Sigmoid colon (tissue), 6 donors: ENCODE measurements at regions not wholly inside any gene's neighbourhood (a gene's known extent, or its start where the extent isn't known, plus 50 kb on each side); places are given as distances from the start of the nearest gene placed in this dataset.

Source experiments
- DNase-seq: peaks from one replicate; pipeline ENCODE4 v3.0.0-alpha.2; 2019
- H3K27ac ChIP-seq, 4 donors: fragments of 200-600 bp; sonication (generic); one replicate each; pipeline ENCODE4 v1.5.1; 2016 to 2019; ENCODE audit warnings: mild to moderate bottlenecking in 1 of 4
- H3K27me3 ChIP-seq, 3 donors: fragments of 200-600 bp; sonication (generic); one replicate each; pipeline ENCODE4 v1.5.1; 2019; ENCODE audit warnings: mild to moderate bottlenecking in 1 of 3
- H3K36me3 ChIP-seq, 4 donors: fragments of 200-600 bp; sonication (generic); one replicate each; pipeline ENCODE4 v1.5.1; 2016 to 2019
- H3K4me1 ChIP-seq, 4 donors: fragments of 200-600 bp; sonication (generic); one replicate each; pipeline ENCODE4 v1.5.1; 2017 to 2019
- H3K4me3 ChIP-seq, 4 donors: fragments of 200-600 bp; sonication (generic); one replicate each; pipeline ENCODE4 v1.5.1; 2017 to 2019; ENCODE audit warnings: mild to moderate bottlenecking in 2 of 4, moderate library complexity in 1 of 4
- H3K9me3 ChIP-seq, 4 donors: fragments of 200-600 bp in 3 of 4; sonication (generic) in 3 of 4; one replicate each; pipeline versions ENCODE4 v1.5.1 to v1.6.1; 2013 to 2019
- EP300 ChIP-seq, 4 donors: sonication (generic); formaldehyde crosslinking; IDR thresholded peaks; one replicate each; pipeline ENCODE4 v1.6.1; 2017; ENCODE audit warnings: antibody characterized with exemption in 4 of 4
- POLR2A ChIP-seq, 2 donors: fragments of 450-650 bp; IDR thresholded peaks; one replicate each; pipeline ENCODE4 v1.6.1; 2016; ENCODE audit warnings: antibody characterized with exemption in 2 of 2, mild to moderate bottlenecking in 2 of 2, moderate library complexity in 2 of 2
- POLR2AphosphoS5 ChIP-seq, 4 donors: sonication (generic); formaldehyde crosslinking; IDR thresholded peaks; one replicate each; pipeline ENCODE4 v1.6.1; 2017; ENCODE audit warnings: antibody characterized with exemption in 4 of 4
- WGBS, 2 donors: extraction: QIAGEN DNeasy Blood & Tissue Kit; methylation state at CpG; one replicate each; pipeline ENCODE4 v1.1.7; 2013; 5-methylcytosine and 5-hydroxymethylcytosine counted together
- intact Hi-C: fragments of 100-400 bp; cut with DNase I; formaldehyde crosslinking; loops from one replicate; pipeline ENCODE4 v1.15.1; 2023
- TF ChIP-seq, protein P1 (sequence below), 4 experiments: fragments of 450-650 bp in 3 of 4; fragments of 200-600 bp in 1 of 4; IDR thresholded peaks; one replicate each; pipeline ENCODE4 v1.5.1; 2016 to 2019; ENCODE audit warnings: antibody characterized with exemption in 4 of 4, mild to moderate bottlenecking in 3 of 4, moderate library complexity in 2 of 4
- donor health status: healthy with polysubstance abuse.
- donor health status: healthy.

DNA sequence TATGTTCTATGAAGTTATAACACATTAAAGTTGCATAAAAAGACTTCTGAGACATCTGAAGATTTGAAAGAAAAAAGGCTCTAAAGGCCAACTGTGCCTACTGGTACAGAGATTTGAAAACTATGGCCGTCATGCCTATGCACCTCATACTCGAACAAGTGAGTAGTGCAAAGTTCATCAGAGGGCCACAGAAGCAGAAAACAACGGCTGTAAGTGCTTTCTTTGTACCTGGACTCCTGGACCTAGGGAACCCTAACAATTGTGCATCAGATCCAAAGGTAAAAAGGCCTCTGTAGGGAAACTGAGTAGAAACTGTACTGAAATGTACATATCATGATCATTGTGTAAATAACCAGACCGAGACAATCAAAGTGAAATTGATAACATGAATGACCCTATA is 230.4 kb upstream of the CHST9 start:
- Histone ChIP-seq H3K9me3 (no peaks in the 10 kb centered on the region), H3K36me3 (no peaks in the 10 kb centered on the region), H3K27ac (no peak overlapping the region), H3K4me3 (no peak overlapping the region), H3K4me1 (peaks cover 0 to 28% (median 18%) of the 10 kb centered on the region in 4 donors), H3K27me3 (no peaks in the 10 kb centered on the region)
- WGBS, 2 donors, result 23 to 62% methylated on average over 4 of the region's 4 CpGs
- TF ChIP-seq POLR2AphosphoS5 (IDR thresholded peaks at IDR 0.05) (no peak), EP300 (IDR thresholded peaks at IDR 0.05) (no peak), POLR2A (IDR thresholded peaks at IDR 0.05) (no peak)
- TF ChIP-seq, protein P1, sequence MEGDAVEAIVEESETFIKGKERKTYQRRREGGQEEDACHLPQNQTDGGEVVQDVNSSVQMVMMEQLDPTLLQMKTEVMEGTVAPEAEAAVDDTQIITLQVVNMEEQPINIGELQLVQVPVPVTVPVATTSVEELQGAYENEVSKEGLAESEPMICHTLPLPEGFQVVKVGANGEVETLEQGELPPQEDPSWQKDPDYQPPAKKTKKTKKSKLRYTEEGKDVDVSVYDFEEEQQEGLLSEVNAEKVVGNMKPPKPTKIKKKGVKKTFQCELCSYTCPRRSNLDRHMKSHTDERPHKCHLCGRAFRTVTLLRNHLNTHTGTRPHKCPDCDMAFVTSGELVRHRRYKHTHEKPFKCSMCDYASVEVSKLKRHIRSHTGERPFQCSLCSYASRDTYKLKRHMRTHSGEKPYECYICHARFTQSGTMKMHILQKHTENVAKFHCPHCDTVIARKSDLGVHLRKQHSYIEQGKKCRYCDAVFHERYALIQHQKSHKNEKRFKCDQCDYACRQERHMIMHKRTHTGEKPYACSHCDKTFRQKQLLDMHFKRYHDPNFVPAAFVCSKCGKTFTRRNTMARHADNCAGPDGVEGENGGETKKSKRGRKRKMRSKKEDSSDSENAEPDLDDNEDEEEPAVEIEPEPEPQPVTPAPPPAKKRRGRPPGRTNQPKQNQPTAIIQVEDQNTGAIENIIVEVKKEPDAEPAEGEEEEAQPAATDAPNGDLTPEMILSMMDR (IDR thresholded peaks at IDR 0.05), result no peak
- intact Hi-C loops, result no loop called here
- no peak for DNase-seq

DNA sequence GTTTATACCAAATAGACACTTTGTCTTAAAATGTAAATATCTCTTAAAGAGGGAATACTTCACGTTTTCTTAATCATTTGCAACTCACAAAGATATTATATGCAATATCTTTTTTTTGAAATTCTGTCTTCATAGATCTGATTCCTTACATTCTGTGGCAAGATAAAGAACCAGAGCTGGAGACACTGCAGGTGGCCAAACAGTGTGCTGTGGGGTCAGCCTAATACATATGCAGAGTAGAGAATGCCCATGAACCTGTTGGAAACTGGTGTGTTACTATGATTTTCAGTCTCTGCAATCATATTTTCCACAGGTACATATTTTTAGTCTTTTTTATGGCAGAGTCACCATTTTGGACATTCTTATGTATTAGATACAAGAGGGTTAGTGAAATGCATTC is 229.6 kb upstream of the CHST9 start:
- DNase-seq, result no peak
- intact Hi-C loops, result no loop called here
- H3K4me3 ChIP-seq, result no peak overlapping the region
- TF ChIP-seq, protein P1 (IDR thresholded peaks at IDR 0.05), result no peak
- TF ChIP-seq POLR2AphosphoS5 (IDR thresholded peaks at IDR 0.05) (no peak), POLR2A (IDR thresholded peaks at IDR 0.05) (no peak), EP300 (IDR thresholded peaks at IDR 0.05) (no peak)
- H3K36me3 ChIP-seq, result no peaks in the 10 kb centered on the region
- no peaks in the 10 kb centered on the region for H3K9me3 ChIP-seq
- peaks cover 0 to 28% (median 18%) of the 10 kb centered on the region in 4 donors for H3K4me1 ChIP-seq
- no peaks in the 10 kb centered on the region for H3K27me3 ChIP-seq
- 63 to 74% methylated on average over 1 of the region's 1 CpG for WGBS, 2 donors
- no peak overlapping the region for H3K27ac ChIP-seq

- DNase-seq, result peak; percentile 72
- H3K27me3 ChIP-seq, result no peaks in the 10 kb centered on the region
- peak overlapping the region in 3 of 4 donors; percentile 15 to 37 (median 26) for H3K27ac ChIP-seq
- WGBS, 2 donors, result 53 to 59% methylated on average over 7 of the region's 7 CpGs
- H3K4me3 ChIP-seq, result no peak overlapping the region
- no peaks in the 10 kb centered on the region for H3K9me3 ChIP-seq
- H3K36me3 ChIP-seq, result no peaks in the 10 kb centered on the region
- TF ChIP-seq POLR2A (IDR thresholded peaks at IDR 0.05), result no peak
- peak; percentile 15 to 80 (median 64) for TF ChIP-seq POLR2AphosphoS5 (IDR thresholded peaks at IDR 0.05)
- TF ChIP-seq, protein P1 (IDR thresholded peaks at IDR 0.05), result no peak
- peaks cover 0 to 28% (median 18%) of the 10 kb centered on the region in 4 donors for H3K4me1 ChIP-seq
- intact Hi-C loops, result no loop called here
Observed at GRCh38 chr18:27413495-27414401, 228.6 kb upstream of the CHST9 start.

GRCh38 chr18:27412556-27412955 is 227.4 kb upstream of the CHST9 start:
- no peak for DNase-seq
- Histone ChIP-seq H3K27ac (no peak overlapping the region), H3K4me3 (no peak overlapping the region), H3K36me3 (no peaks in the 10 kb centered on the region), H3K4me1 (peaks cover 0 to 28% (median 18%) of the 10 kb centered on the region in 4 donors), H3K27me3 (no peaks in the 10 kb centered on the region), H3K9me3 (no peaks in the 10 kb centered on the region)
- intact Hi-C loops, result no loop called here
- 76 to 79% methylated on average over 1 of the region's 1 CpG for WGBS, 2 donors
- TF ChIP-seq, protein P1 (IDR thresholded peaks at IDR 0.05), result no peak
- no peak for TF ChIP-seq POLR2A (IDR thresholded peaks at IDR 0.05)
- no peak for TF ChIP-seq EP300 (IDR thresholded peaks at IDR 0.05)
- TF ChIP-seq POLR2AphosphoS5 (IDR thresholded peaks at IDR 0.05), result no peak
